ENCODE measurements at regions not wholly inside any gene's neighbourhood (a gene's known extent, or its start where the extent isn't known, plus 50 kb on each side); places are given as distances from the start of the nearest gene placed in this dataset.

DNA sequence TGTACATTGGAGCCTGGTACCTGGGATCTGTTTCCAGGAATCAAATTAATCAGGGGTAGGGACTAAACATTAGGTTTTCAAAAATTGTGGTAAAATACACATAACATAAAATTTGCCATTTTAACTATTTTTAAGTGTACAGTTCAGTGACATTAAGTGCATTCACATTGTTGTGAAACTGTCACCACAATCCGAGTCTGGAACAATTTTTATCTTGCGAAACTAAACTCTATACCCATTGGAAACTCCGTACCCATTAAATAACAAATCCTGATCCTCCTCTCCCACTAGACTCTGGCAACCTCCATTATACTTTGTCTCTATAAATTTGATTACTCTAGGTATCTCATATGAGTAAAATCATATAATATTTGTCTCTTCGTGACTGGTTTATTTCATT lies 486.2 kb downstream of the GADD45G start:
- 91 to 97% methylated on average over 4 of the region's 4 CpGs for WGBS, 2 donors
- no peak for TF ChIP-seq CTCF (IDR thresholded peaks at IDR 0.05)
- Histone ChIP-seq H3K27ac (no peak overlapping the region), H3K4me1 (peaks cover 0 to 8% (median 2%) of the 10 kb centered on the region in 9 donors), H3K36me3 (no peaks in the 10 kb centered on the region), H3K4me3 (no peak overlapping the region), H3K27me3 (peaks cover 0 to 12% (median 4%) of the 10 kb centered on the region in 7 donors), H3K9me3 (peaks cover 0 to 2% (median 0%) of the 10 kb centered on the region in 11 donors)
- intact Hi-C loops (cut with DNase I): loop anchor here in 7 of 10 donors (10.0 kb wide), 4 partner anchors 86 to 166 kb away; no protein-coding TSS in a partner anchor
- no peak for ATAC-seq
- no peak for DNase-seq

DNA sequence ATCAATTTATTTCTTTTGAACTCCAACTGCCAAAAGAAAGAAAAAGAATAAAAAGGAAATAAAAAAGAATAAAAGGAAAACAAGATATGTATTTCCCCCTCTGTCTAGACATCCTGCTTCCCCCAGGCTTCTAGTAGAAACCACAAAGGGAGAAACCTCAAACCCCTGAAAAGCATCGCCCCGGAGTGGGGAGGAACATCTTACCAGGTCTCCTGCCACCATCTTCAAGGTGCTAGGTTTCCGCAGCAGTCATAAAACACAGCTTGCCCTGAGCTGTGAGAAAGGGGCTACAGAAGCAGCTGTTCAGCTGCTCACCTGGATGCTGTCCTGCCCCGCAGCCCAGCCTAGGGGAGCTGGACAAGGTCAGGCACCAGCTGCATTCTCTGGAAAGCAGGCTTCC lies 487.7 kb downstream of the GADD45G start:
- no peak overlapping the region for H3K4me3 ChIP-seq
- peaks cover 0 to 12% (median 4%) of the 10 kb centered on the region in 7 donors for H3K27me3 ChIP-seq
- TF ChIP-seq CTCF (IDR thresholded peaks at IDR 0.05): no peak
- H3K9me3 ChIP-seq: peaks cover 0 to 2% (median 0%) of the 10 kb centered on the region in 11 donors
- H3K4me1 ChIP-seq: peaks cover 0 to 12% (median 4%) of the 10 kb centered on the region in 9 donors
- H3K27ac ChIP-seq: no peak overlapping the region
- intact Hi-C loops (cut with DNase I): loop anchor here in 7 of 10 donors (10.0 kb wide), 4 partner anchors 88 to 168 kb away; no protein-coding TSS in a partner anchor
- H3K36me3 ChIP-seq: no peaks in the 10 kb centered on the region
- 85 to 87% methylated on average over 4 of the region's 4 CpGs for WGBS, 2 donors
- no peak for DNase-seq
- no peak for ATAC-seq

DNA sequence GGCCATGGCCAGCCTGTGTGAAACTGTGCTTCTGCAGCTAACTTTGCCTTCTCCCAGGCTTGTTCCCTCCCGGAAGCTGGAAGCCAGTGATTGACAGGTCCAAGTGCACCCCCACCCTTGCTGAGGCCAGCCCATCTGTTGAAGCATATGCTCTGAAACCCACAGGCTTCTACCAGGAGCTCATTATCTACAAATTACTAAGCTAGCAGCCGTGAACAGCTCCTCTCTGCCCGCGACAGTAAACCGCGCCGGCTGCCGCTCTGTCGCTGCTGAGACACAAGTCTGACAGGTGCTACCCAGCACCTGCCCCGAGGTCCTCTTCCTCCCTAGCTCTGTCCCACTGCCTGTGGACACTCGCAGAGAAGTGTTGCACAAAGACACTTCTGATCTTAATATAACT lies 490.9 kb downstream of the GADD45G start:
- DNase-seq: no peak
- WGBS, 2 donors: 28 to 43% methylated on average over 11 of the region's 11 CpGs
- ATAC-seq: peak in 3 of 8 donors; percentile 5 to 18 (median 14)
- H3K27ac ChIP-seq: no peak overlapping the region
- H3K4me3 ChIP-seq: no peak overlapping the region
- no peaks in the 10 kb centered on the region for H3K36me3 ChIP-seq
- intact Hi-C loops (cut with DNase I): loop anchor here (2.0 to 10.0 kb wide), 10 partner anchors 91 to 493 kb away; no protein-coding TSS in a partner anchor
- peaks cover 0 to 7% (median 3%) of the 10 kb centered on the region in 7 donors for H3K27me3 ChIP-seq
- TF ChIP-seq CTCF (IDR thresholded peaks at IDR 0.05): no peak
- no peaks in the 10 kb centered on the region for H3K9me3 ChIP-seq
- peaks cover 0 to 18% (median 0%) of the 10 kb centered on the region in 9 donors for H3K4me1 ChIP-seq

- no peak for TF ChIP-seq CTCF (IDR thresholded peaks at IDR 0.05)
- peak in 1 of 2 donors; percentile 16 for DNase-seq
- peaks cover 0 to 20% (median 3%) of the 10 kb centered on the region in 9 donors for H3K4me1 ChIP-seq
- intact Hi-C loops (cut with DNase I): loop anchor here (2.0 to 10.0 kb wide), 10 partner anchors 92 to 495 kb away; no protein-coding TSS in a partner anchor
- 59 to 66% methylated on average over 7 of the region's 7 CpGs for WGBS, 2 donors
- peak overlapping the region in 3 of 10 donors; percentile 4 to 52 (median 22) for H3K27ac ChIP-seq
- ATAC-seq: peak in 4 of 8 donors; percentile 33 to 88 (median 66)
- H3K9me3 ChIP-seq: no peaks in the 10 kb centered on the region
- H3K27me3 ChIP-seq: peaks cover 0 to 7% (median 0%) of the 10 kb centered on the region in 7 donors
- H3K4me3 ChIP-seq: no peak overlapping the region
- no peaks in the 10 kb centered on the region for H3K36me3 ChIP-seq
Observed at GRCh38 chr9:90097237-90097636, 492.4 kb downstream of the GADD45G start.
